Prostate gland (tissue), 2 donors: ENCODE measurements at regions not wholly inside any gene's neighbourhood (a gene's known extent, or its start where the extent isn't known, plus 50 kb on each side); places are given as distances from the start of the nearest gene placed in this dataset.
"Not testable (repeated sequence)": the region's sequence is repeated elsewhere in the genome, so short reads cannot be mapped to it uniquely, and the experiment has no call there.

Source experiments
- DNase-seq: peaks from one replicate; pipeline ENCODE4 v3.0.0-alpha.2; 2019; ENCODE audit warnings: low spot score
- H3K27ac ChIP-seq, 2 donors: fragments of 200-600 bp; sonication (generic); 2 replicates each; pipeline ENCODE4 v1.5.1; 2017 to 2019
- H3K27me3 ChIP-seq: fragments of 200-600 bp; sonication (generic); replicated peaks from 2 replicates; pipeline ENCODE4 v1.5.1; 2019; ENCODE audit not compliant: insufficient read depth
- H3K36me3 ChIP-seq, 2 donors: fragments of 200-600 bp; sonication (generic); 1 replicate in 1 of 2; 2 replicates in 1 of 2; pipeline versions ENCODE4 v1.5.1 to v1.8.1; 2017 to 2019
- H3K4me1 ChIP-seq: fragments of 200-600 bp; sonication (generic); replicated peaks from 2 replicates; pipeline ENCODE4 v1.5.1; 2019
- H3K4me3 ChIP-seq, 2 donors: fragments of 200-600 bp; sonication (generic); 2 replicates each; pipeline ENCODE4 v1.5.1; 2017 to 2019
- H3K9me3 ChIP-seq: fragments of 200-600 bp; sonication (generic); 2 replicates; pipeline ENCODE4 v1.5.1; 2017
- POLR2A ChIP-seq: fragments of 450-650 bp; IDR thresholded peaks from one replicate; pipeline ENCODE4 v1.6.1; 2016; ENCODE audit warnings: antibody characterized with exemption, mild to moderate bottlenecking
- POLR2AphosphoS5 ChIP-seq: sonication (generic); formaldehyde crosslinking; IDR thresholded peaks from one replicate; pipeline ENCODE4 v1.6.1; 2017; ENCODE audit warnings: antibody characterized with exemption
- WGBS: methylation state at CpG from one replicate; pipeline ENCODE4 v1.1.5; 2018; 5-methylcytosine and 5-hydroxymethylcytosine counted together
- intact Hi-C: fragments of 100-400 bp; cut with DNase I; formaldehyde crosslinking; loops from one replicate; pipeline ENCODE4 v1.14.2; 2022
- TF ChIP-seq, protein P1 (sequence below), 4 experiments: fragments of 200-600 bp in 2 of 4; fragments of 450-650 bp in 2 of 4; sonication (generic) in 2 of 4; IDR thresholded peaks; 1 replicate in 3 of 4; 2 replicates in 1 of 4; pipeline ENCODE4 v1.5.1; 2016 to 2019; ENCODE audit warnings: antibody characterized with exemption in 4 of 4, mild to moderate bottlenecking in 2 of 4, moderate library complexity in 2 of 4

DNA sequence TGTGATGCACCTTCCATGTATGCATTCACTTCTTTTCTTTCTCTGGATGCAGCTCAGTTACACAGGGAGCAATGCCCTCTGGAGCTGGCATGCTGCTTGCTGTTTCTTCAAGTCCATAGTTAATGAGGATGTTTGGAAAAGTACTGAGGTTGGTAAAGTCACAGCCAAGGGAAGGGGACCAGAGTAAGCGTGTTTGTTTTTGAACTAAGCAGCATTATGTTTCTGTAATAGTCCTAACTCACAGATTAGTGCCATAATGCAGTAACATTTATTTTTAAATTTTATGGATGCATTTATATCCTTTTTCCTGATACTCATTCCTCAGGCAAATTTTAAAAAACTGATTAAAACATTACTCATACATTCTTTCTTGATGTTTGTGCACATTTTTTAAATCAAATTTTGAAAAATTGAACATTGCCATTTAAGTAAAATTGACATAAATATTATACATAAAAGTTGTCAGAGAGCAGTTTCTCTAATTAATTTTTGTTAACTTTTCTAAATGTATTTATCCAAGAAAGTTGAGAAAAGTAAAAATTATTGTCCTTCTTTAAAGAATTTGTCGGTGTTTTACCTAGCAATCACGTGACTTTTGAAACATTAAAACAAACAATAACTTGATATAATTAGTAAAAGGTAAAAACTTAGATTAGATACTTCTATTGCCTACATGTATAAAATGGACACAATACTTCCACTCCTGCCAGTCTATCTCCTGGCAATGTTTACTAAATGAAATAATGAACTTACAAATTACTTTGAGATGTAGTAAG lies 659.6 kb upstream of the ANKRD30A start:
- TF ChIP-seq, protein P1, sequence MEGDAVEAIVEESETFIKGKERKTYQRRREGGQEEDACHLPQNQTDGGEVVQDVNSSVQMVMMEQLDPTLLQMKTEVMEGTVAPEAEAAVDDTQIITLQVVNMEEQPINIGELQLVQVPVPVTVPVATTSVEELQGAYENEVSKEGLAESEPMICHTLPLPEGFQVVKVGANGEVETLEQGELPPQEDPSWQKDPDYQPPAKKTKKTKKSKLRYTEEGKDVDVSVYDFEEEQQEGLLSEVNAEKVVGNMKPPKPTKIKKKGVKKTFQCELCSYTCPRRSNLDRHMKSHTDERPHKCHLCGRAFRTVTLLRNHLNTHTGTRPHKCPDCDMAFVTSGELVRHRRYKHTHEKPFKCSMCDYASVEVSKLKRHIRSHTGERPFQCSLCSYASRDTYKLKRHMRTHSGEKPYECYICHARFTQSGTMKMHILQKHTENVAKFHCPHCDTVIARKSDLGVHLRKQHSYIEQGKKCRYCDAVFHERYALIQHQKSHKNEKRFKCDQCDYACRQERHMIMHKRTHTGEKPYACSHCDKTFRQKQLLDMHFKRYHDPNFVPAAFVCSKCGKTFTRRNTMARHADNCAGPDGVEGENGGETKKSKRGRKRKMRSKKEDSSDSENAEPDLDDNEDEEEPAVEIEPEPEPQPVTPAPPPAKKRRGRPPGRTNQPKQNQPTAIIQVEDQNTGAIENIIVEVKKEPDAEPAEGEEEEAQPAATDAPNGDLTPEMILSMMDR (IDR thresholded peaks at IDR 0.05), result no peak
- no peak for TF ChIP-seq POLR2AphosphoS5
- H3K4me1 ChIP-seq, result no peaks in the 10 kb centered on the region
- no peak overlapping the region for H3K27ac ChIP-seq
- DNase-seq, result no peak
- H3K4me3 ChIP-seq, result no peak overlapping the region
- intact Hi-C loops, result no loop called here
- H3K36me3 ChIP-seq, result no peaks in the 10 kb centered on the region
- H3K9me3 ChIP-seq, result no peaks in the 10 kb centered on the region
- 78% methylated on average over 3 of the region's 3 CpGs for WGBS
- H3K27me3 ChIP-seq, result no peaks in the 10 kb centered on the region

DNA sequence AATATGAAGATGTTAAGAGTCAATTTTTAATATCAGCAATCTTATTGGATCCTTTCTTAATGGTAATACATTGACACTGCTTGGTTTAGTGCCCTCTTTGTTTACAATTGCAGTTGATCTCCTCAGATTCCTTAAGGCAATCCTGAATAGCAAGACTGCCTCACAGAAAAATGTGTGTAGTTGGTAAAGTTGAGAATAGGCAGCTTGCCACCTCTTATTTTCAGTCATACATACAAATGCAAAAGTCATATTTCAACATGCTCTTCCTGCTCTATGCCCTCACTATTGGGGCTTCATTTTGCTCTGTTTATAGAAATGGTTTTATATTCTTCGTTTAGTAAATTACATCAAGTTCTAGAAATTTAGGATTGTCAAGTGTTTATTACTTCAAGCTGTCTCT lies 661.1 kb upstream of the ANKRD30A start:
- no peaks in the 10 kb centered on the region for H3K27me3 ChIP-seq
- 63% methylated on average over 1 of the region's 1 CpG for WGBS
- no peaks in the 10 kb centered on the region for H3K36me3 ChIP-seq
- DNase-seq, result no peak
- no peaks in the 10 kb centered on the region for H3K4me1 ChIP-seq
- no peaks in the 10 kb centered on the region for H3K9me3 ChIP-seq
- TF ChIP-seq POLR2A (no peak), POLR2AphosphoS5 (no peak)
- TF ChIP-seq, protein P1 (IDR thresholded peaks at IDR 0.05), result no peak
- no peak overlapping the region for H3K27ac ChIP-seq
- no peak overlapping the region for H3K4me3 ChIP-seq
- intact Hi-C loops, result no loop called here

DNA sequence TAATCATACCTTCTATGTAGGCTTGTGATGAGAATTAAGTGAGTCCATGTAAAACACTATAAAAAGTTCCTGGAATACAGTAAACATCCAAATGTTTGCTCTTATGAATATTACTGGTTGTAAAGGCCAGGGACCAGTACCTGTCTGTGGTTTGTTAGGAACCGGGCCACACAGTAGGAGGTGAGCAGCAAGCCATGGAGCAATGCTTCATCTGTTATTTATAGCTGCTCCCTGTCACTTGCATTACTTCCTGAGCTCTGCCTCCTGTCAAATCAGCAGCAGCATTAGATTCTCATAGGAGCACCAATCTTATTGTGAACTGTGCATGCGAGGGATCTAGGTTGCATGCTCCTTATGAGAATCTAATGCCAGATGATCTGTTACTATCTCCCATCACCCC lies 662.0 kb upstream of the ANKRD30A start:
- TF ChIP-seq POLR2A, result no peak
- no peak for TF ChIP-seq POLR2AphosphoS5
- TF ChIP-seq, protein P1 (IDR thresholded peaks at IDR 0.05), result no peak
- H3K4me1 ChIP-seq, result no peaks in the 10 kb centered on the region
- no peaks in the 10 kb centered on the region for H3K36me3 ChIP-seq
- 69% methylated on average over 2 of the region's 2 CpGs for WGBS
- DNase-seq, result no peak
- intact Hi-C loops, result no loop called here
- H3K27ac ChIP-seq, result no peak overlapping the region
- no peak overlapping the region for H3K4me3 ChIP-seq
- H3K9me3 ChIP-seq, result no peaks in the 10 kb centered on the region
- H3K27me3 ChIP-seq, result no peaks in the 10 kb centered on the region

DNA sequence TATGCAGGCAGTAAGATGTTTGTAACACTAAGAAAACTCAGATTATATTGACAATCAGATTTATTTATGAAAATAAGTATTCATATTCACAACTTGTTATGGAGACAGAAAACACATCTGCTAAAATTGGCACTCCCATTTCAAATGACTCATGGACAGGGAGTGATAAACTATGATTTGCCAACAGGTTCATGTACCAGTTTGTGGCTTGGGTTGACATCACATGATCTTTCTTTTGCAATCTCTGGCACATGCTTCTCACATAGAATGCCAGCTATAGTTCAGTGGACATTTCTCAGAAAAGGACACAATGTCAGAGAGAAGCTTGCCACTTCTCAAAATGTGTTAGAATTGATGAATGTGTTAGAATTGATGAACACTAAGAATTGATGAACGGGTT lies 663.2 kb upstream of the ANKRD30A start:
- no peak for DNase-seq
- Histone ChIP-seq H3K27ac (no peak overlapping the region), H3K4me1 (no peaks in the 10 kb centered on the region), H3K9me3 (no peaks in the 10 kb centered on the region), H3K27me3 (no peaks in the 10 kb centered on the region), H3K4me3 (no peak overlapping the region), H3K36me3 (no peaks in the 10 kb centered on the region)
- WGBS, result 93% methylated on average over 1 of the region's 1 CpG
- intact Hi-C loops, result no loop called here
- TF ChIP-seq, protein P1 (IDR thresholded peaks at IDR 0.05), result no peak
- TF ChIP-seq POLR2AphosphoS5 (no peak), POLR2A (no peak)

DNA sequence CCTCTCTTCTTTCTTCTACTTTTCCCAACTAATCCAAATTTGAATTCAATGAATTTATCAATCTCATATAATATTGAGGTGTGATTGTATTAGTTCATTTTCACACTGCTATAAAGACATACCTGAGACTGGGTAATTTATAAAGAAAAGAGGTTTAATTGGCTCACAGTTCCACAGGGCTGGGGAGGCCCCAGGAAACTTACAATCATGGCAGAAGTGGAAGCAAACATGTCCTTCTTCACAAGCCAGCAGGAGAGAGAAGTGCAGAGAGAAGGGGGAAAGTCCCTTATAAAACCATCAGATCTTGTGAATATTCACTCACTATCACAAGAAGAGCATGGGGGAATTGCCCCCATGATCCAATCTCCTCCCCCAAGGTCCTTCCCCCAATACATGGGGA lies 667.0 kb upstream of the ANKRD30A start:
- H3K4me3 ChIP-seq, H3K9me3 ChIP-seq, H3K27me3 ChIP-seq, H3K4me1 ChIP-seq, H3K36me3 ChIP-seq, intact Hi-C loops, DNase-seq, H3K27ac ChIP-seq: not testable (repeated sequence)
